SU-DHL-6 (cell line): ENCODE measurements at regions not wholly inside any gene's neighbourhood (a gene's known extent, or its start where the extent isn't known, plus 50 kb on each side); places are given as distances from the start of the nearest gene placed in this dataset.

ENCODE experiments used
- H2AFZ ChIP-seq: fragments of 200-600 bp; sonication (generic); 2 replicates; pipeline ENCODE4 v1.6.1; 2014; ENCODE audit warnings: low read depth, mild to moderate bottlenecking, moderate library complexity, mixed read lengths, antibody characterized with exemption, low read length; ENCODE audit not compliant: severe bottlenecking
- H3F3A ChIP-seq: fragments of 200-600 bp; shearing (Covaris generic); 2 replicates; pipeline ENCODE4 v1.6.0; 2016; ENCODE audit warnings: antibody characterized with exemption, mild to moderate bottlenecking; ENCODE audit not compliant: insufficient read depth
- H3K27ac ChIP-seq: fragments of 200-600 bp; sonication (generic); 2 replicates; pipeline ENCODE4 v1.5.1; 2016; ENCODE audit warnings: low read depth, mild to moderate bottlenecking, low read length, moderate library complexity, mixed read lengths
- H3K27me3 ChIP-seq: fragments of 200-600 bp; sonication (generic), shearing (Covaris generic); 2 replicates; pipeline ENCODE4 v1.6.0; 2014; ENCODE audit warnings: mild to moderate bottlenecking, low read length
- H3K36me3 ChIP-seq: fragments of 200-600 bp; sonication (generic); 2 replicates; pipeline ENCODE4 v1.6.1; 2014; ENCODE audit warnings: mild to moderate bottlenecking, low read length, mixed read lengths
- H3K4me2 ChIP-seq: fragments of 300-600, 200-600 bp; shearing (Covaris generic), sonication (generic); 2 replicates; pipeline ENCODE4 v1.6.0; 2014; ENCODE audit warnings: low read length, low read depth, mild to moderate bottlenecking; ENCODE audit not compliant: poor library complexity, severe bottlenecking
- H3K4me3 ChIP-seq: fragments of 200-600 bp; sonication (generic); 2 replicates; pipeline ENCODE4 v1.5.1; 2014; ENCODE audit warnings: antibody characterized with exemption, low read length, mild to moderate bottlenecking, mixed read lengths; ENCODE audit not compliant: insufficient read depth, poor library complexity, severe bottlenecking
- H3K79me2 ChIP-seq: fragments of 200-600 bp; sonication (generic); 2 replicates; pipeline ENCODE4 v1.6.1; 2014; ENCODE audit warnings: mild to moderate bottlenecking, low read length, moderate library complexity; ENCODE audit not compliant: insufficient read depth
- H3K9ac ChIP-seq: fragments of 200-600 bp; sonication (generic); 2 replicates; pipeline ENCODE4 v1.7.0; 2014; ENCODE audit warnings: mild to moderate bottlenecking, low read length
- H3K9me2 ChIP-seq: fragments of 200-600 bp; sonication (generic); replicated peaks from 2 replicates; pipeline ENCODE4 v1.6.1; 2014; ENCODE audit warnings: low read length; ENCODE audit not compliant: insufficient read depth
- H3K9me3 ChIP-seq: fragments of 200-600 bp; sonication (generic); 2 replicates; pipeline ENCODE4 v1.6.1; 2014; ENCODE audit warnings: low read length, mixed read lengths; ENCODE audit not compliant: insufficient read depth
- H4K20me1 ChIP-seq: fragments of 200-600 bp; sonication (generic); 2 replicates; pipeline ENCODE4 v1.6.1; 2014; ENCODE audit warnings: low read depth, mild to moderate bottlenecking, antibody characterized with exemption, low read length, moderate library complexity, mixed read lengths
- EZH2phosphoT487 ChIP-seq: fragments of 200-600 bp; sonication (generic), shearing (Covaris generic); conservative IDR thresholded peaks from 2 replicates; pipeline ENCODE4 v1.6.1; 2018; ENCODE audit warnings: mild to moderate bottlenecking, antibody characterized with exemption, low read length, moderate library complexity, mixed read lengths
- TF ChIP-seq, protein P1 (sequence below): fragments of 200-600 bp; sonication (generic); IDR thresholded peaks from one replicate; pipeline ENCODE4 v1.5.1; 2017; ENCODE audit warnings: antibody characterized with exemption, mild to moderate bottlenecking, low read length, moderate library complexity; ENCODE audit not compliant: insufficient read depth, poor library complexity, severe bottlenecking

DNA sequence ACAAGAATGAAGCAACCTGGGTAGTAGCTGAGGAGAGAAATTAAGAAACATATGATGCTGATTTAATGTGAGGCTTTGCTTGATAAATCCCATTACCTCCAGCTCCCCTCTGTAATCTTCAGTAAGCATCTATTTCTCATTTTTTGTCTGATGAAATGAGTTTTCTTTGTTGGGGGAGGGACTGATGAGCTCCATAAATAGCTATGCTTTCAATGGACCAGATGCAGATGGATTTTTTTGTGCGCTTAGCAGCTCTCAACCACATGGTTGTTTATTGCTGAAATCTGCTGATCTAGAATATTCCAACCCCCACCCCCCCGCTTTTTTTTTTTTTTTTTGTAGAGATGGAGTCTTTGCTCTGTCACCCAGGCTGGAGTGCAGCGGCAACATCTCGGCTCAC lies 1082.0 kb downstream of the RAPGEF2 start:
- Histone ChIP-seq H2AFZ (no peak overlapping the region), H3K9me3 (no peaks in the 10 kb centered on the region), H3K4me2 (no peak overlapping the region), H3F3A (no peaks in the 10 kb centered on the region), H4K20me1 (no peaks in the 10 kb centered on the region), H3K36me3 (no peaks in the 10 kb centered on the region), H3K4me3 (no peak overlapping the region), H3K27ac (no peak overlapping the region), H3K9me2 (no peaks in the 10 kb centered on the region), H3K9ac (no peak overlapping the region), H3K79me2 (no peaks in the 10 kb centered on the region), H3K27me3 (no peaks in the 10 kb centered on the region)
- no peak for TF ChIP-seq EZH2phosphoT487
- TF ChIP-seq, protein P1, sequence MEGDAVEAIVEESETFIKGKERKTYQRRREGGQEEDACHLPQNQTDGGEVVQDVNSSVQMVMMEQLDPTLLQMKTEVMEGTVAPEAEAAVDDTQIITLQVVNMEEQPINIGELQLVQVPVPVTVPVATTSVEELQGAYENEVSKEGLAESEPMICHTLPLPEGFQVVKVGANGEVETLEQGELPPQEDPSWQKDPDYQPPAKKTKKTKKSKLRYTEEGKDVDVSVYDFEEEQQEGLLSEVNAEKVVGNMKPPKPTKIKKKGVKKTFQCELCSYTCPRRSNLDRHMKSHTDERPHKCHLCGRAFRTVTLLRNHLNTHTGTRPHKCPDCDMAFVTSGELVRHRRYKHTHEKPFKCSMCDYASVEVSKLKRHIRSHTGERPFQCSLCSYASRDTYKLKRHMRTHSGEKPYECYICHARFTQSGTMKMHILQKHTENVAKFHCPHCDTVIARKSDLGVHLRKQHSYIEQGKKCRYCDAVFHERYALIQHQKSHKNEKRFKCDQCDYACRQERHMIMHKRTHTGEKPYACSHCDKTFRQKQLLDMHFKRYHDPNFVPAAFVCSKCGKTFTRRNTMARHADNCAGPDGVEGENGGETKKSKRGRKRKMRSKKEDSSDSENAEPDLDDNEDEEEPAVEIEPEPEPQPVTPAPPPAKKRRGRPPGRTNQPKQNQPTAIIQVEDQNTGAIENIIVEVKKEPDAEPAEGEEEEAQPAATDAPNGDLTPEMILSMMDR = no peak

DNA sequence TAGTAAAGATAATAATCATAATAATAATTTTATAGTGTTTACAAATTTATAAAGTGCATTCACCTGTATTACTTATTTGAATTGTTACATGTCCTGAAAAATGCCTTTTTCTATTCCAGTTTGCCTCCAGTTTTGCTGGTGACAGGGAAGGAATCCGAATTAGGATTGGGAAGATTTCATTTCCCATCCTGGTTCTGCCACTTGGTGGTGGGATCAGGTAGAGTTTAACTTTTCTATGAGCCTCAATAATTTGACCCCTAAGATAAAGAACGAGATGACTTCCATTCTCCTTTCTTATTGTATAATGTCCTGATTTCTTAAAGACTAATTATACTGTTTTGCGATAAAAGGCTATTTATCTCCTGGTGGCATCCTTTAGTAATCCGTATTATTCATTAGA lies 1090.9 kb downstream of the RAPGEF2 start:
- Histone ChIP-seq H4K20me1 (no peaks in the 10 kb centered on the region), H3K9me2 (no peaks in the 10 kb centered on the region), H3K27me3 (no peaks in the 10 kb centered on the region), H3K79me2 (no peaks in the 10 kb centered on the region), H3K27ac (no peak overlapping the region), H3K36me3 (no peaks in the 10 kb centered on the region), H3K9me3 (no peaks in the 10 kb centered on the region), H3K9ac (no peak overlapping the region), H3K4me3 (no peak overlapping the region), H3K4me2 (no peak overlapping the region), H3F3A (no peaks in the 10 kb centered on the region), H2AFZ (no peak overlapping the region)
- TF ChIP-seq, protein P1 = no peak
- no peak for TF ChIP-seq EZH2phosphoT487

DNA sequence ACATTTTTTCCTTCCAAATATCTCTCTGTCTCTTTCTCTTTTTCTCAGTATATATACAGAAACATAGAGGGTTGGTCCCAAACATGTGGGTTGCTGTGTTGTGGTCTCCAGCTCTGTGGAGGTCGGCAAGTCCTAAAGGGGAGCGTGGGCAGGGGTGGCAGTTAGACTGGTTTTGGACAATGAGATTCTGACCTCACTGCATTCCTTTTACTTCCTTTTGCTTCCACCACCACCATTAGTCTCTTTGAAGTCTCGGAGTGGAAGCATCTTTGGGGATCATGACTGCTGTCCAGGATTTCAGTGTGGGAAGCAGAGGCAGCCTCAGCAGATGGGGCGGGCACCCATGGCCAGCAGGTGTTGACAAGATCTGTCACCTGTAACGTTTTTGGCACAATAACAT lies 1091.8 kb downstream of the RAPGEF2 start:
- H4K20me1 ChIP-seq = no peaks in the 10 kb centered on the region
- no peaks in the 10 kb centered on the region for H3F3A ChIP-seq
- H3K27ac ChIP-seq = no peak overlapping the region
- H3K27me3 ChIP-seq = no peaks in the 10 kb centered on the region
- no peak overlapping the region for H3K4me2 ChIP-seq
- H3K9me3 ChIP-seq = no peaks in the 10 kb centered on the region
- H3K9me2 ChIP-seq = no peaks in the 10 kb centered on the region
- H3K4me3 ChIP-seq = no peak overlapping the region
- no peak overlapping the region for H3K9ac ChIP-seq
- H3K79me2 ChIP-seq = no peaks in the 10 kb centered on the region
- no peak overlapping the region for H2AFZ ChIP-seq
- H3K36me3 ChIP-seq = no peaks in the 10 kb centered on the region
- TF ChIP-seq, protein P1 = no peak
- no peak for TF ChIP-seq EZH2phosphoT487

DNA sequence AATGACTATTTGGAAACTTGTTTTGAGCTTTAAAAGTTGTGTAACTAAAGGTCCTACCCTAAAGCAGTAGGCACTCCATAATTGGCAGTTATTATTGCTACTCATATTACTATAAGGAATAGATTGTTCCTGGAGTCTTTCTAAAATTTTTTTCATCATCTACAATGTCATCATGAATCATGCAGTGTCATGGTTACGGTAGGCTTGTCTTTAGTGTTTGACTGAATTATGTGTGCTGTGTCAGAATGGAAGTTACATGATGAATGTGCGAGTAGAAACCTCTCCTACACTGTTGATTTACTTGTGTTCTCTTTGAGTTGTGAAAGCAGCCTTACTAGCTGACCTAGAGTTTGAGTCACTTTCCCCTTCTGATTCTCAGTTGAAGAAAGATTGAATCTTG lies 1099.9 kb downstream of the RAPGEF2 start:
- H3K79me2 ChIP-seq = no peaks in the 10 kb centered on the region
- no peak overlapping the region for H2AFZ ChIP-seq
- no peak overlapping the region for H3K27ac ChIP-seq
- no peak overlapping the region for H3K4me2 ChIP-seq
- H3K27me3 ChIP-seq = no peaks in the 10 kb centered on the region
- H3K9ac ChIP-seq = no peak overlapping the region
- no peaks in the 10 kb centered on the region for H4K20me1 ChIP-seq
- H3F3A ChIP-seq = no peaks in the 10 kb centered on the region
- no peak overlapping the region for H3K4me3 ChIP-seq
- no peaks in the 10 kb centered on the region for H3K9me2 ChIP-seq
- H3K9me3 ChIP-seq = no peaks in the 10 kb centered on the region
- no peaks in the 10 kb centered on the region for H3K36me3 ChIP-seq
- TF ChIP-seq, protein P1 = no peak
- no peak for TF ChIP-seq EZH2phosphoT487
